Osteoblast (primary cell): ENCODE measurements at regions not wholly inside any gene's neighbourhood (a gene's known extent, or its start where the extent isn't known, plus 50 kb on each side); places are given as distances from the start of the nearest gene placed in this dataset.

Source experiments
- DNase-seq: peaks from one replicate; pipeline ENCODE4 v3.0.0; 2011; ENCODE audit warnings: low spot score, mixed read lengths; ENCODE audit not compliant: insufficient read length; ENCODE audit errors: missing footprints
- H2AFZ ChIP-seq: 2 replicates; pipeline ENCODE4 v1.6.0; 2011; ENCODE audit warnings: mild to moderate bottlenecking, low read length
- H3K27ac ChIP-seq: 2 replicates; pipeline ENCODE4 v1.5.1; 2011; ENCODE audit warnings: mild to moderate bottlenecking, low read depth, low read length, moderate library complexity
- H3K27me3 ChIP-seq: 2 replicates; pipeline ENCODE4 v1.6.0; 2012; ENCODE audit warnings: mild to moderate bottlenecking, control low read depth, inconsistent platforms, low read length, moderate library complexity; ENCODE audit not compliant: insufficient read depth
- H3K36me3 ChIP-seq: 2 replicates; pipeline ENCODE4 v1.5.1; 2011; ENCODE audit warnings: mild to moderate bottlenecking, low read length, control low read depth, moderate library complexity; ENCODE audit not compliant: insufficient read depth
- H3K4me1 ChIP-seq: 2 replicates; pipeline ENCODE4 v1.5.1; 2011; ENCODE audit warnings: mild to moderate bottlenecking, low read length, control low read depth, moderate library complexity; ENCODE audit not compliant: insufficient read depth
- H3K4me2 ChIP-seq: 2 replicates; pipeline ENCODE4 v1.6.0; 2011; ENCODE audit warnings: mild to moderate bottlenecking, low read length; ENCODE audit not compliant: insufficient read depth
- H3K4me3 ChIP-seq: fragments of 200-600 bp; sonication (generic); 3 replicates; pipeline ENCODE4 v1.5.1; 2012; ENCODE audit warnings: mild to moderate bottlenecking, low read length, inconsistent platforms; ENCODE audit not compliant: insufficient read depth
- H3K79me2 ChIP-seq: 2 replicates; pipeline ENCODE4 v1.6.0; 2012; ENCODE audit warnings: mild to moderate bottlenecking, low read length, control low read depth, inconsistent platforms; ENCODE audit not compliant: insufficient read depth
- H3K9me3 ChIP-seq: 2 replicates; pipeline ENCODE4 v1.5.1; 2011; ENCODE audit warnings: low read depth, low read length, control low read depth
- H4K20me1 ChIP-seq: 2 replicates; pipeline ENCODE4 v1.6.0; 2012; ENCODE audit warnings: mild to moderate bottlenecking, low read length, control low read depth; ENCODE audit not compliant: insufficient read depth
- TF ChIP-seq, protein P1 (sequence below): IDR thresholded peaks from 2 replicates; pipeline ENCODE4 v1.5.1; 2011; ENCODE audit warnings: mild to moderate bottlenecking, low read depth, low read length, moderate library complexity; ENCODE audit errors: extremely low read depth

GRCh38 chr15:96553006-96553405 lies 222.5 kb downstream of the NR2F2 start:
- TF ChIP-seq, protein P1, sequence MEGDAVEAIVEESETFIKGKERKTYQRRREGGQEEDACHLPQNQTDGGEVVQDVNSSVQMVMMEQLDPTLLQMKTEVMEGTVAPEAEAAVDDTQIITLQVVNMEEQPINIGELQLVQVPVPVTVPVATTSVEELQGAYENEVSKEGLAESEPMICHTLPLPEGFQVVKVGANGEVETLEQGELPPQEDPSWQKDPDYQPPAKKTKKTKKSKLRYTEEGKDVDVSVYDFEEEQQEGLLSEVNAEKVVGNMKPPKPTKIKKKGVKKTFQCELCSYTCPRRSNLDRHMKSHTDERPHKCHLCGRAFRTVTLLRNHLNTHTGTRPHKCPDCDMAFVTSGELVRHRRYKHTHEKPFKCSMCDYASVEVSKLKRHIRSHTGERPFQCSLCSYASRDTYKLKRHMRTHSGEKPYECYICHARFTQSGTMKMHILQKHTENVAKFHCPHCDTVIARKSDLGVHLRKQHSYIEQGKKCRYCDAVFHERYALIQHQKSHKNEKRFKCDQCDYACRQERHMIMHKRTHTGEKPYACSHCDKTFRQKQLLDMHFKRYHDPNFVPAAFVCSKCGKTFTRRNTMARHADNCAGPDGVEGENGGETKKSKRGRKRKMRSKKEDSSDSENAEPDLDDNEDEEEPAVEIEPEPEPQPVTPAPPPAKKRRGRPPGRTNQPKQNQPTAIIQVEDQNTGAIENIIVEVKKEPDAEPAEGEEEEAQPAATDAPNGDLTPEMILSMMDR: no peak
- Histone ChIP-seq H3K9me3 (no peaks in the 10 kb centered on the region), H4K20me1 (no peaks in the 10 kb centered on the region), H3K27me3 (no peaks in the 10 kb centered on the region), H3K4me1 (no peaks in the 10 kb centered on the region), H3K79me2 (no peaks in the 10 kb centered on the region), H3K27ac (no peak overlapping the region), H3K4me2 (no peak overlapping the region), H2AFZ (no peak overlapping the region), H3K4me3 (no peak overlapping the region), H3K36me3 (no peaks in the 10 kb centered on the region)
- no peak for DNase-seq

GRCh38 chr15:96553451-96553850 lies 223.0 kb downstream of the NR2F2 start:
- H3K79me2 ChIP-seq: no peaks in the 10 kb centered on the region
- no peaks in the 10 kb centered on the region for H3K9me3 ChIP-seq
- DNase-seq: no peak
- H3K4me2 ChIP-seq: no peak overlapping the region
- no peak overlapping the region for H3K27ac ChIP-seq
- TF ChIP-seq, protein P1: no peak
- H3K27me3 ChIP-seq: no peaks in the 10 kb centered on the region
- no peaks in the 10 kb centered on the region for H3K4me1 ChIP-seq
- no peaks in the 10 kb centered on the region for H3K36me3 ChIP-seq
- no peaks in the 10 kb centered on the region for H4K20me1 ChIP-seq
- no peak overlapping the region for H3K4me3 ChIP-seq
- no peak overlapping the region for H2AFZ ChIP-seq

DNA sequence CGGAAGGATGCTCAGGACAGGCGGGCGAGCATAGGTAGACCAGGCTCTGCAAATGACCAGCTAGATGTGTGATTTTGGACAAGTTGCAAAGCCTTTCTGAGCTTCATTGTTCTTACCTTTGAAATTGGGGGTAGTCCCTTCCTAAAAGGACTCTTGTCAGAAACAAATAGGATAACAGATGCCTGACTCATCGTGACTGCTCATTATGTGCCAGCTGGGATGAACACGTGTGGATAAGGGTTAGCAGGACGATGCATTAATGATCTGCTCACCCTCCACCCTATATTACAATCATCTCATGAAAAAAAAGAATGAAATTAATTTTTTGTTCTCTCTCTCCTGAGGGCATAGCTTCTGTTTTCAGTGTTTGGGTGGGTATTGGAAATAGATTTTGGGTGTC lies 223.4 kb downstream of the NR2F2 start:
- TF ChIP-seq, protein P1: no peak

GRCh38 chr15:96554541-96554940 lies 224.0 kb downstream of the NR2F2 start:
- no peak overlapping the region for H2AFZ ChIP-seq
- H3K27me3 ChIP-seq: no peaks in the 10 kb centered on the region
- TF ChIP-seq, protein P1: no peak
- no peaks in the 10 kb centered on the region for H3K4me1 ChIP-seq
- H4K20me1 ChIP-seq: no peaks in the 10 kb centered on the region
- no peak overlapping the region for H3K27ac ChIP-seq
- H3K4me2 ChIP-seq: no peak overlapping the region
- H3K4me3 ChIP-seq: no peak overlapping the region
- H3K79me2 ChIP-seq: no peaks in the 10 kb centered on the region
- H3K36me3 ChIP-seq: no peaks in the 10 kb centered on the region
- no peak for DNase-seq
- no peaks in the 10 kb centered on the region for H3K9me3 ChIP-seq

More for the DNA sequence above, 223.4 kb downstream of the NR2F2 start:
- no peaks in the 10 kb centered on the region for H3K79me2 ChIP-seq
- no peaks in the 10 kb centered on the region for H3K27me3 ChIP-seq
- H3K9me3 ChIP-seq: no peaks in the 10 kb centered on the region
- H3K27ac ChIP-seq: no peak overlapping the region
- H2AFZ ChIP-seq: no peak overlapping the region
- no peak for DNase-seq
- no peak overlapping the region for H3K4me2 ChIP-seq
- no peaks in the 10 kb centered on the region for H3K36me3 ChIP-seq
- H3K4me1 ChIP-seq: no peaks in the 10 kb centered on the region
- no peak overlapping the region for H3K4me3 ChIP-seq
- no peaks in the 10 kb centered on the region for H4K20me1 ChIP-seq
